GM18499 (cell line): ENCODE measurements at regions not wholly inside any gene's neighbourhood (a gene's known extent, or its start where the extent isn't known, plus 50 kb on each side); places are given as distances from the start of the nearest gene placed in this dataset.
"Not testable (repeated sequence)": the region's sequence is repeated elsewhere in the genome, so short reads cannot be mapped to it uniquely, and the experiment has no call there.

Experiments
- ATAC-seq: cut with Tn5 transposase; IDR thresholded peaks from one replicate; pipeline ENCODE4 v1.9.1; 2021; ENCODE audit warnings: moderate number of reproducible peaks; ENCODE audit not compliant: insufficient read depth, unreplicated experiment

GRCh38 chr10:21463436-21463835 lies 62.0 kb downstream of the SKIDA1 start:
- no peak for ATAC-seq

GRCh38 chr10:21458126-21458871 lies 67.2 kb downstream of the SKIDA1 start:
- no peak for ATAC-seq

GRCh38 chr10:21456160-21456559 lies 69.3 kb downstream of the SKIDA1 start:
- ATAC-seq: no peak

GRCh38 chr10:21452203-21452602 lies 73.3 kb downstream of the SKIDA1 start:
- ATAC-seq: no peak

- ATAC-seq: peak; percentile 89
Measured at GRCh38 chr10:21449288-21449966, 76.1 kb downstream of the SKIDA1 start.

- ATAC-seq: no peak
Measured at GRCh38 chr10:21445163-21445562, 80.3 kb downstream of the SKIDA1 start.

GRCh38 chr10:21441625-21442024 lies 83.9 kb downstream of the SKIDA1 start:
- no peak for ATAC-seq

- not testable (repeated sequence) for ATAC-seq
Measured at GRCh38 chr10:21438914-21439313, 86.6 kb downstream of the SKIDA1 start.

- ATAC-seq: no peak
Measured at GRCh38 chr10:21437770-21438382, 87.6 kb downstream of the SKIDA1 start.

- ATAC-seq: no peak
Measured at GRCh38 chr10:21432266-21432665, 93.2 kb downstream of the SKIDA1 start.

- no peak for ATAC-seq
Measured at GRCh38 chr10:21431799-21432198, 93.7 kb downstream of the SKIDA1 start.

- peak; percentile 57 for ATAC-seq
Measured at GRCh38 chr10:21427804-21428481, 97.5 kb downstream of the SKIDA1 start.

GRCh38 chr10:21424459-21424861 lies 101.0 kb downstream of the SKIDA1 start:
- no peak for ATAC-seq

- ATAC-seq: no peak
Measured at GRCh38 chr10:21423850-21424249, 101.6 kb downstream of the SKIDA1 start.

GRCh38 chr10:21423338-21423737 lies 102.1 kb downstream of the SKIDA1 start:
- no peak for ATAC-seq

GRCh38 chr10:21421794-21422193 lies 103.7 kb downstream of the SKIDA1 start:
- ATAC-seq: no peak

GRCh38 chr10:21421016-21421415 lies 104.5 kb downstream of the SKIDA1 start:
- ATAC-seq: no peak

- not testable (repeated sequence) for ATAC-seq
Measured at GRCh38 chr10:21418981-21419576, 106.4 kb downstream of the SKIDA1 start.

- no peak for ATAC-seq
Measured at GRCh38 chr10:21417172-21417712, 108.2 kb downstream of the SKIDA1 start.

- no peak for ATAC-seq
Measured at GRCh38 chr10:21413680-21414079, 111.8 kb downstream of the SKIDA1 start.
